Loucy (cell line): ENCODE measurements at regions not wholly inside any gene's neighbourhood (a gene's known extent, or its start where the extent isn't known, plus 50 kb on each side); places are given as distances from the start of the nearest gene placed in this dataset.

Experiments used
- H2AFZ ChIP-seq: fragments of 200-600 bp; sonication (generic); 2 replicates; pipeline ENCODE4 v1.6.0; 2016; ENCODE audit warnings: antibody characterized with exemption, mild to moderate bottlenecking, low read length, moderate library complexity
- H3F3A ChIP-seq: fragments of 200-600 bp; 2 replicates; pipeline ENCODE4 v1.6.0; 2016; ENCODE audit warnings: antibody characterized with exemption, low read depth, mild to moderate bottlenecking
- H3K27me3 ChIP-seq: fragments of 200-600 bp; sonication (generic); 2 replicates; pipeline ENCODE4 v1.6.1; 2014; ENCODE audit warnings: low read length, mild to moderate bottlenecking; ENCODE audit not compliant: insufficient read depth, poor library complexity, severe bottlenecking
- H3K36me3 ChIP-seq: fragments of 200-600 bp; sonication (generic); 2 replicates; pipeline ENCODE4 v1.6.1; 2016; ENCODE audit warnings: low read length; ENCODE audit not compliant: insufficient read depth
- H3K4me1 ChIP-seq: fragments of 200-600 bp; sonication (generic); 2 replicates; pipeline ENCODE4 v1.5.1; 2014; ENCODE audit warnings: low read length, mild to moderate bottlenecking; ENCODE audit not compliant: insufficient read depth, poor library complexity, severe bottlenecking
- H3K4me2 ChIP-seq: fragments of 200-600 bp; sonication (generic); 2 replicates; pipeline ENCODE4 v1.6.0; 2014; ENCODE audit warnings: antibody characterized with exemption, low read length, low read depth, mild to moderate bottlenecking; ENCODE audit not compliant: poor library complexity, severe bottlenecking
- H3K4me3 ChIP-seq: fragments of 200-600 bp; sonication (generic); 2 replicates; pipeline ENCODE4 v1.5.1; 2014; ENCODE audit warnings: low read length, mild to moderate bottlenecking, mixed read lengths; ENCODE audit not compliant: poor library complexity, severe bottlenecking
- H3K79me2 ChIP-seq: fragments of 200-600 bp; sonication (generic); 2 replicates; pipeline ENCODE4 v1.6.1; 2014; ENCODE audit warnings: low read length; ENCODE audit not compliant: insufficient read depth
- H3K9ac ChIP-seq: fragments of 200-600 bp; sonication (generic); 2 replicates; pipeline ENCODE4 v1.6.0; 2014; ENCODE audit warnings: mild to moderate bottlenecking, low read depth, low read length, moderate library complexity; ENCODE audit not compliant: poor library complexity, severe bottlenecking
- H3K9me2 ChIP-seq: fragments of 200-600 bp; sonication (generic); replicated peaks from 2 replicates; pipeline ENCODE4 v1.6.1; 2016; ENCODE audit warnings: low read depth, low read length, mixed read lengths
- H3K9me3 ChIP-seq: fragments of 200-600 bp; sonication (generic); 2 replicates; pipeline ENCODE4 v1.6.1; 2014; ENCODE audit warnings: mild to moderate bottlenecking, antibody characterized with exemption, low read length, low read depth; ENCODE audit not compliant: insufficient read depth
- H4K20me1 ChIP-seq: fragments of 200-600 bp; sonication (generic); 2 replicates; pipeline ENCODE4 v1.6.0; 2014; ENCODE audit warnings: antibody characterized with exemption, low read length, mild to moderate bottlenecking; ENCODE audit not compliant: insufficient read depth, poor library complexity, severe bottlenecking
- EZH2phosphoT487 ChIP-seq: fragments of 200-600 bp; IDR thresholded peaks from 2 replicates; pipeline ENCODE4 v1.6.1; 2018; ENCODE audit warnings: antibody characterized with exemption, mild to moderate bottlenecking, moderate library complexity, borderline replicate concordance
- TF ChIP-seq, protein P1 (sequence below): fragments of 200-600 bp; sonication (generic); conservative IDR thresholded peaks from 2 replicates; pipeline ENCODE4 v1.5.1; 2014; ENCODE audit warnings: mild to moderate bottlenecking, antibody characterized with exemption, low read length

DNA sequence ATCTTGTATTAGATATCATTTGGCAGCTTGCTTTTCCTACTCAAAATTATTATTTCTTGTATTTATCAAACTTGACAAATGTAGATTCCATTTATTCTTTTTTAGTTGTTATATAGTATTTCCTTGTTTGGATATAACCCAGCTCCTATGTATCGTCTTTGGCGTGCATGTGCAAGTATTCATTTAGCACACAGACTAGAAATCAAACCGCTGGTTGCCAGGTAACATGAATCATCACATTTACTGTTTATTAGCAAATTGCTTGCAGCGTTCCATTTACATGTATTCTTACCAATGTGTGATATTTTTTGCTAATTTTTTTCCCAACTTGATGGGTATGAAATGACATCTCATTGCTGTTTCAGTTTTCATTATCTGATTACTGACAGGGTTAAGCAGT lies 2089.7 kb upstream of the CELF4 start:
- H4K20me1 ChIP-seq = no peaks in the 10 kb centered on the region
- no peak overlapping the region for H3K9ac ChIP-seq
- H3K4me2 ChIP-seq = no peak overlapping the region
- no peaks in the 10 kb centered on the region for H3K27me3 ChIP-seq
- no peaks in the 10 kb centered on the region for H3K79me2 ChIP-seq
- no peaks in the 10 kb centered on the region for H3K9me3 ChIP-seq
- no peak overlapping the region for H2AFZ ChIP-seq
- no peaks in the 10 kb centered on the region for H3K4me1 ChIP-seq
- TF ChIP-seq, protein P1, sequence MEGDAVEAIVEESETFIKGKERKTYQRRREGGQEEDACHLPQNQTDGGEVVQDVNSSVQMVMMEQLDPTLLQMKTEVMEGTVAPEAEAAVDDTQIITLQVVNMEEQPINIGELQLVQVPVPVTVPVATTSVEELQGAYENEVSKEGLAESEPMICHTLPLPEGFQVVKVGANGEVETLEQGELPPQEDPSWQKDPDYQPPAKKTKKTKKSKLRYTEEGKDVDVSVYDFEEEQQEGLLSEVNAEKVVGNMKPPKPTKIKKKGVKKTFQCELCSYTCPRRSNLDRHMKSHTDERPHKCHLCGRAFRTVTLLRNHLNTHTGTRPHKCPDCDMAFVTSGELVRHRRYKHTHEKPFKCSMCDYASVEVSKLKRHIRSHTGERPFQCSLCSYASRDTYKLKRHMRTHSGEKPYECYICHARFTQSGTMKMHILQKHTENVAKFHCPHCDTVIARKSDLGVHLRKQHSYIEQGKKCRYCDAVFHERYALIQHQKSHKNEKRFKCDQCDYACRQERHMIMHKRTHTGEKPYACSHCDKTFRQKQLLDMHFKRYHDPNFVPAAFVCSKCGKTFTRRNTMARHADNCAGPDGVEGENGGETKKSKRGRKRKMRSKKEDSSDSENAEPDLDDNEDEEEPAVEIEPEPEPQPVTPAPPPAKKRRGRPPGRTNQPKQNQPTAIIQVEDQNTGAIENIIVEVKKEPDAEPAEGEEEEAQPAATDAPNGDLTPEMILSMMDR = no peak
- no peak for TF ChIP-seq EZH2phosphoT487
- no peaks in the 10 kb centered on the region for H3K9me2 ChIP-seq
- no peaks in the 10 kb centered on the region for H3F3A ChIP-seq
- no peaks in the 10 kb centered on the region for H3K36me3 ChIP-seq
- no peak overlapping the region for H3K4me3 ChIP-seq

- TF ChIP-seq, protein P1 = no peak
- TF ChIP-seq EZH2phosphoT487 = no peak
- Histone ChIP-seq H3K4me1 (no peaks in the 10 kb centered on the region), H3K4me3 (no peak overlapping the region), H4K20me1 (no peaks in the 10 kb centered on the region), H3F3A (no peaks in the 10 kb centered on the region), H3K9ac (no peak overlapping the region), H3K36me3 (no peaks in the 10 kb centered on the region), H3K27me3 (no peaks in the 10 kb centered on the region), H3K79me2 (no peaks in the 10 kb centered on the region), H3K9me2 (no peaks in the 10 kb centered on the region), H3K9me3 (no peaks in the 10 kb centered on the region), H2AFZ (no peak overlapping the region), H3K4me2 (no peak overlapping the region)
Observed at GRCh38 chr18:39653221-39653620, 2087.6 kb upstream of the CELF4 start.

- H4K20me1 ChIP-seq = no peaks in the 10 kb centered on the region
- H3K27me3 ChIP-seq = no peaks in the 10 kb centered on the region
- no peaks in the 10 kb centered on the region for H3K9me2 ChIP-seq
- no peaks in the 10 kb centered on the region; the same call in 1 of the 2 replicates for H3K9me3 ChIP-seq
- H3F3A ChIP-seq = no peaks in the 10 kb centered on the region
- H3K36me3 ChIP-seq = no peaks in the 10 kb centered on the region
- TF ChIP-seq, protein P1 = no peak
- TF ChIP-seq EZH2phosphoT487 = no peak
- no peak overlapping the region for H3K9ac ChIP-seq
- H3K79me2 ChIP-seq = no peaks in the 10 kb centered on the region
- H3K4me2 ChIP-seq = no peak overlapping the region
- H3K4me1 ChIP-seq = no peaks in the 10 kb centered on the region
- no peak overlapping the region for H3K4me3 ChIP-seq
- no peak overlapping the region for H2AFZ ChIP-seq
Observed at GRCh38 chr18:39648616-39649015, 2083.0 kb upstream of the CELF4 start.
